ENCODE measurements at regions not wholly inside any gene's neighbourhood (a gene's known extent, or its start where the extent isn't known, plus 50 kb on each side); places are given as distances from the start of the nearest gene placed in this dataset.

DNA sequence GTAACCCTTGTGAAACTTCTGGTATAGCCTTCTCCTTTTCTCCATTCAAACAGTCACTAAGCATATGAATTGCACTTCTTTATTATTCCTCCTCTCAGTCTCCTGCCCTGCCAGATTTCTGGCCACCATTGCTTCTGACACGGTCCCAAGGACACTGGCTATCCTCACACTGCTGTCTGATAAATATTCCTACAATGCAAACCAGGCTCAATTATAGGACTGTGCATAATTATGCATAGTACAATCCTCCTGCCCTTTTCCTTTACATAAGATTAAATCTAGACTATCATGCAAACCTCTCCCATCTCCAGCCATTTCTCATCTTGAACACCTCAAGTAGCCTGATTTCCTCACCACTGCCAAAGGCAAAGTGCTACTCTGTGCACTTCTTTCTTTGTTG, 704.3 kb upstream of the ADAMTS5 start:
- TF ChIP-seq, protein P1, sequence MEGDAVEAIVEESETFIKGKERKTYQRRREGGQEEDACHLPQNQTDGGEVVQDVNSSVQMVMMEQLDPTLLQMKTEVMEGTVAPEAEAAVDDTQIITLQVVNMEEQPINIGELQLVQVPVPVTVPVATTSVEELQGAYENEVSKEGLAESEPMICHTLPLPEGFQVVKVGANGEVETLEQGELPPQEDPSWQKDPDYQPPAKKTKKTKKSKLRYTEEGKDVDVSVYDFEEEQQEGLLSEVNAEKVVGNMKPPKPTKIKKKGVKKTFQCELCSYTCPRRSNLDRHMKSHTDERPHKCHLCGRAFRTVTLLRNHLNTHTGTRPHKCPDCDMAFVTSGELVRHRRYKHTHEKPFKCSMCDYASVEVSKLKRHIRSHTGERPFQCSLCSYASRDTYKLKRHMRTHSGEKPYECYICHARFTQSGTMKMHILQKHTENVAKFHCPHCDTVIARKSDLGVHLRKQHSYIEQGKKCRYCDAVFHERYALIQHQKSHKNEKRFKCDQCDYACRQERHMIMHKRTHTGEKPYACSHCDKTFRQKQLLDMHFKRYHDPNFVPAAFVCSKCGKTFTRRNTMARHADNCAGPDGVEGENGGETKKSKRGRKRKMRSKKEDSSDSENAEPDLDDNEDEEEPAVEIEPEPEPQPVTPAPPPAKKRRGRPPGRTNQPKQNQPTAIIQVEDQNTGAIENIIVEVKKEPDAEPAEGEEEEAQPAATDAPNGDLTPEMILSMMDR (conservative IDR thresholded peaks at IDR 0.05; ENCODE audit: low read depth, low read length), result no peak
- no peak for TF ChIP-seq EZH2 (IDR thresholded peaks at IDR 0.05; ENCODE audit: borderline replicate concordance, low read depth, low read length, poor library complexity, severe bottlenecking)

All from A673 (cell line).